Lower leg skin (tissue), 4 donors: ENCODE measurements at regions not wholly inside any gene's neighbourhood (a gene's known extent, or its start where the extent isn't known, plus 50 kb on each side); places are given as distances from the start of the nearest gene placed in this dataset.

Source experiments
- DNase-seq, 2 donors: peaks; one replicate each; pipeline ENCODE4 v3.0.0-alpha.2; 2019; ENCODE audit warnings: low spot score in 2 of 2
- H3K4me3 ChIP-seq: fragments of 200-600 bp; sonication (generic); 2 replicates; pipeline ENCODE4 v1.5.1; 2017; ENCODE audit warnings: mild to moderate bottlenecking, low read depth; ENCODE audit not compliant: poor library complexity, severe bottlenecking
- CTCF ChIP-seq, 3 donors: fragments of 450-650 bp; IDR thresholded peaks; one replicate each; pipeline ENCODE4 v1.5.1; 2016; ENCODE audit warnings: antibody characterized with exemption in 3 of 3, mild to moderate bottlenecking in 3 of 3, moderate library complexity in 2 of 3
- POLR2A ChIP-seq, 2 donors: fragments of 450-650 bp; IDR thresholded peaks; one replicate each; pipeline ENCODE4 v1.6.1; 2016 to 2017; ENCODE audit warnings: antibody characterized with exemption in 2 of 2, mild to moderate bottlenecking in 1 of 2, moderate library complexity in 1 of 2
- WGBS, 2 donors: methylation state at CpG; one replicate each; pipeline ENCODE4 v1.1.5; 2018; 5-methylcytosine and 5-hydroxymethylcytosine counted together
- intact Hi-C: fragments of 100-400 bp; cut with DNase I; formaldehyde crosslinking; loops from one replicate; pipeline ENCODE4 v1.15.0; 2023; ENCODE audit warnings: low total_unique reads

- no peak overlapping the region for H3K4me3 ChIP-seq
- TF ChIP-seq POLR2A (IDR thresholded peaks at IDR 0.05) (no peak), CTCF (IDR thresholded peaks at IDR 0.05) (no peak)
- 92 to 100% methylated on average over 1 of the region's 1 CpG for WGBS, 2 donors
- no peak for DNase-seq
- intact Hi-C loops = no loop called here
These were observed 554.3 kb upstream of the CHRM3 start for GRCh38 chr1:238832106-238832505.

GRCh38 chr1:238830036-238830611, 556.2 kb upstream of the CHRM3 start:
- intact Hi-C loops = no loop called here
- 65 to 74% methylated on average over 3 of the region's 3 CpGs for WGBS, 2 donors
- TF ChIP-seq POLR2A (IDR thresholded peaks at IDR 0.05) = no peak
- TF ChIP-seq CTCF (IDR thresholded peaks at IDR 0.05) = no peak
- no peak overlapping the region for H3K4me3 ChIP-seq
- no peak for DNase-seq

DNA sequence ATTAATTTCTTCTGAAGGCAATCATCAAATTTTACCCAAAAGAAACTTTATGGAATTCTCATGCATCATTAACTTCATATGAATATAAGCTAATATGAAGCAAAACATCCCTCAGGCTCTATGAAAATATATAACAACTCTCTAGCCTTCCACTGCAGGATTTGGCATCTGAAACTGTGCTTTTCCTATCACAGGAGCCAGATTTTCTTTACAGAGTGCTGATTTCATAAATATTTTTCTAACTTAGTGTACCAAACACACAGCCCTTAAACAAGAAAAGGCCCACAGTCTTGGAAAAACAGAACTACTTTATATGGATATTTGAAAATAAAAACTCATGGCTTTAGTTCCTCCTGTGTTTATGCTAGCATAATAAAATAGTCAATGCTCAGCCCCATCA, 559.5 kb upstream of the CHRM3 start:
- no peak for DNase-seq
- intact Hi-C loops = no loop called here

GRCh38 chr1:238823416-238823815, 563.0 kb upstream of the CHRM3 start:
- no peak for DNase-seq
- intact Hi-C loops = no loop called here
- TF ChIP-seq CTCF (IDR thresholded peaks at IDR 0.05) (no peak), POLR2A (IDR thresholded peaks at IDR 0.05) (no peak)
- H3K4me3 ChIP-seq = no peak overlapping the region

More for the DNA sequence above, 559.5 kb upstream of the CHRM3 start:
- no peak overlapping the region for H3K4me3 ChIP-seq
- no peak for TF ChIP-seq CTCF (IDR thresholded peaks at IDR 0.05)
- no peak for TF ChIP-seq POLR2A (IDR thresholded peaks at IDR 0.05)

- intact Hi-C loops = no loop called here
- TF ChIP-seq CTCF (IDR thresholded peaks at IDR 0.05) = no peak
- no peak for TF ChIP-seq POLR2A (IDR thresholded peaks at IDR 0.05)
- H3K4me3 ChIP-seq = no peak overlapping the region
- 71 to 75% methylated on average over 3 of the region's 3 CpGs for WGBS, 2 donors
- DNase-seq = no peak
These were observed 575.0 kb upstream of the CHRM3 start for GRCh38 chr1:238811211-238811879.

- intact Hi-C loops = no loop called here
- no peak for DNase-seq
- TF ChIP-seq POLR2A (IDR thresholded peaks at IDR 0.05) (no peak), CTCF (IDR thresholded peaks at IDR 0.05) (no peak)
- 86 to 93% methylated on average over 4 of the region's 4 CpGs for WGBS, 2 donors
- H3K4me3 ChIP-seq = no peak overlapping the region
These were observed 595.5 kb upstream of the CHRM3 start for GRCh38 chr1:238790882-238791281.
